ENCODE measurements at regions not wholly inside any gene's neighbourhood (a gene's known extent, or its start where the extent isn't known, plus 50 kb on each side); places are given as distances from the start of the nearest gene placed in this dataset.

DNA sequence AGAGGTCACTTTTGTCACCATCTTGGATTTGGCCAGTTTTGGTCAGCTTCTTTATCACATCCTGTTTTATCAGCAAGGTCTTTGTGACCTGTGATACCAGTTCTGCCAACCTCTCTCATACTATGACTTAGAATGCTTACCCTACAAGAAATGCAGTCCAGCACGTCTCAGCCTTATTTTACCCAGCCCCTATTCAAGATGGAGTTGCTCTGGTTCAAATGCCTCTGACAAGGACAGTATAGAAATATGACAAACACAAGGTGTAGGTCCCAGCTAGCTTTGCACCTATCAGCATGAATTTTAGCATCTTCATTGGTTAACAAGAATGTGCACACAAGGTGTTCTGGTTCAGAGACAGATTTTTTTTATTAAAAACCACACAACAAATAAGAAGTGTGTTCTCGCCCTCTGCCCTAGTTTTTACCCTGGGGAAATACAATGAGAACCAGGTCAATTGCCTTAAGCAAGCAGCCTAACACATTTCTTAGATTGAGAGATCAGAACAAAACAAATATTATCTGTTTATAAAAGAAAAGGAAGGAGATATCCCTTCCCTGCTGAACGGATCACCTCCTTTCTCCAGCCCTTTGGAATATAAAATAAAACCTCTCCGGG, 962.3 kb upstream of the PRKX start:
- H3K79me2 ChIP-seq (replicated peaks; ENCODE audit: insufficient read depth), result no peaks in the 10 kb centered on the region
- Mint-ChIP-seq H3K27me3 (ENCODE audit: insufficient read depth, low read depth, poor library complexity) (no peaks in the 10 kb centered on the region), H3K36me3 (ENCODE audit: low read depth) (no peaks in the 10 kb centered on the region)

More for the DNA sequence above, 962.3 kb upstream of the PRKX start:
- Mint-ChIP-seq H3K4me3 (no peak overlapping the region), H3K4me1 (peaks cover 4% of the 10 kb centered on the region; the same call in 2 of the 3 replicates), H3K9me3 (no peaks in the 10 kb centered on the region), H3K27ac (no peak overlapping the region)
- Histone ChIP-seq H3K4me3 (no peak overlapping the region), H4K20me1 (replicated peaks; ENCODE audit: insufficient read depth) (no peaks in the 10 kb centered on the region), H2AFZ (no peak overlapping the region), H3K27ac (ENCODE audit: low read depth) (no peak overlapping the region), H3K9me2 (ENCODE audit: insufficient read depth) (no peaks in the 10 kb centered on the region), H3K4me1 (ENCODE audit: insufficient read depth) (no peaks in the 10 kb centered on the region), H3K27me3 (ENCODE audit: insufficient read depth) (no peaks in the 10 kb centered on the region), H3K36me3 (ENCODE audit: insufficient read depth) (no peaks in the 10 kb centered on the region), H3F3A (replicated peaks; ENCODE audit: low read depth) (no peaks in the 10 kb centered on the region), H3K4me2 (no peak overlapping the region)
- DNase-seq (ENCODE audit: low spot score) (no peak), ATAC-seq (no peak)
- TF ChIP-seq, protein P1, sequence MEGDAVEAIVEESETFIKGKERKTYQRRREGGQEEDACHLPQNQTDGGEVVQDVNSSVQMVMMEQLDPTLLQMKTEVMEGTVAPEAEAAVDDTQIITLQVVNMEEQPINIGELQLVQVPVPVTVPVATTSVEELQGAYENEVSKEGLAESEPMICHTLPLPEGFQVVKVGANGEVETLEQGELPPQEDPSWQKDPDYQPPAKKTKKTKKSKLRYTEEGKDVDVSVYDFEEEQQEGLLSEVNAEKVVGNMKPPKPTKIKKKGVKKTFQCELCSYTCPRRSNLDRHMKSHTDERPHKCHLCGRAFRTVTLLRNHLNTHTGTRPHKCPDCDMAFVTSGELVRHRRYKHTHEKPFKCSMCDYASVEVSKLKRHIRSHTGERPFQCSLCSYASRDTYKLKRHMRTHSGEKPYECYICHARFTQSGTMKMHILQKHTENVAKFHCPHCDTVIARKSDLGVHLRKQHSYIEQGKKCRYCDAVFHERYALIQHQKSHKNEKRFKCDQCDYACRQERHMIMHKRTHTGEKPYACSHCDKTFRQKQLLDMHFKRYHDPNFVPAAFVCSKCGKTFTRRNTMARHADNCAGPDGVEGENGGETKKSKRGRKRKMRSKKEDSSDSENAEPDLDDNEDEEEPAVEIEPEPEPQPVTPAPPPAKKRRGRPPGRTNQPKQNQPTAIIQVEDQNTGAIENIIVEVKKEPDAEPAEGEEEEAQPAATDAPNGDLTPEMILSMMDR (conservative IDR thresholded peaks at IDR 0.05; ENCODE audit: low read depth in 2 of 2), result no peak
- TF ChIP-seq JUNB (IDR thresholded peaks at IDR 0.05; ENCODE audit: unreplicated experiment) (no peak), CREB1 (CRISPR knock-in tag; IDR thresholded peaks at IDR 0.05; ENCODE audit: low read depth) (no peak), EZH2phosphoT487 (IDR thresholded peaks at IDR 0.05; ENCODE audit: unreplicated experiment) (no peak), STAT1 (IDR thresholded peaks at IDR 0.05; ENCODE audit: unreplicated experiment) (no peak), ZNF331 (CRISPR knock-in tag; IDR thresholded peaks at IDR 0.05; ENCODE audit: low read depth) (no peak), POLR2AphosphoS5 (IDR thresholded peaks at IDR 0.05; ENCODE audit: low read depth) (no peak), NANOG (IDR thresholded peaks at IDR 0.05; ENCODE audit: borderline replicate concordance) (no peak), EZH2 (IDR thresholded peaks at IDR 0.05; ENCODE audit: low read depth, unreplicated experiment) (no peak), ZNF114 (CRISPR knock-in tag; IDR thresholded peaks at IDR 0.05) (no peak)
- TF ChIP-seq, protein P2, sequence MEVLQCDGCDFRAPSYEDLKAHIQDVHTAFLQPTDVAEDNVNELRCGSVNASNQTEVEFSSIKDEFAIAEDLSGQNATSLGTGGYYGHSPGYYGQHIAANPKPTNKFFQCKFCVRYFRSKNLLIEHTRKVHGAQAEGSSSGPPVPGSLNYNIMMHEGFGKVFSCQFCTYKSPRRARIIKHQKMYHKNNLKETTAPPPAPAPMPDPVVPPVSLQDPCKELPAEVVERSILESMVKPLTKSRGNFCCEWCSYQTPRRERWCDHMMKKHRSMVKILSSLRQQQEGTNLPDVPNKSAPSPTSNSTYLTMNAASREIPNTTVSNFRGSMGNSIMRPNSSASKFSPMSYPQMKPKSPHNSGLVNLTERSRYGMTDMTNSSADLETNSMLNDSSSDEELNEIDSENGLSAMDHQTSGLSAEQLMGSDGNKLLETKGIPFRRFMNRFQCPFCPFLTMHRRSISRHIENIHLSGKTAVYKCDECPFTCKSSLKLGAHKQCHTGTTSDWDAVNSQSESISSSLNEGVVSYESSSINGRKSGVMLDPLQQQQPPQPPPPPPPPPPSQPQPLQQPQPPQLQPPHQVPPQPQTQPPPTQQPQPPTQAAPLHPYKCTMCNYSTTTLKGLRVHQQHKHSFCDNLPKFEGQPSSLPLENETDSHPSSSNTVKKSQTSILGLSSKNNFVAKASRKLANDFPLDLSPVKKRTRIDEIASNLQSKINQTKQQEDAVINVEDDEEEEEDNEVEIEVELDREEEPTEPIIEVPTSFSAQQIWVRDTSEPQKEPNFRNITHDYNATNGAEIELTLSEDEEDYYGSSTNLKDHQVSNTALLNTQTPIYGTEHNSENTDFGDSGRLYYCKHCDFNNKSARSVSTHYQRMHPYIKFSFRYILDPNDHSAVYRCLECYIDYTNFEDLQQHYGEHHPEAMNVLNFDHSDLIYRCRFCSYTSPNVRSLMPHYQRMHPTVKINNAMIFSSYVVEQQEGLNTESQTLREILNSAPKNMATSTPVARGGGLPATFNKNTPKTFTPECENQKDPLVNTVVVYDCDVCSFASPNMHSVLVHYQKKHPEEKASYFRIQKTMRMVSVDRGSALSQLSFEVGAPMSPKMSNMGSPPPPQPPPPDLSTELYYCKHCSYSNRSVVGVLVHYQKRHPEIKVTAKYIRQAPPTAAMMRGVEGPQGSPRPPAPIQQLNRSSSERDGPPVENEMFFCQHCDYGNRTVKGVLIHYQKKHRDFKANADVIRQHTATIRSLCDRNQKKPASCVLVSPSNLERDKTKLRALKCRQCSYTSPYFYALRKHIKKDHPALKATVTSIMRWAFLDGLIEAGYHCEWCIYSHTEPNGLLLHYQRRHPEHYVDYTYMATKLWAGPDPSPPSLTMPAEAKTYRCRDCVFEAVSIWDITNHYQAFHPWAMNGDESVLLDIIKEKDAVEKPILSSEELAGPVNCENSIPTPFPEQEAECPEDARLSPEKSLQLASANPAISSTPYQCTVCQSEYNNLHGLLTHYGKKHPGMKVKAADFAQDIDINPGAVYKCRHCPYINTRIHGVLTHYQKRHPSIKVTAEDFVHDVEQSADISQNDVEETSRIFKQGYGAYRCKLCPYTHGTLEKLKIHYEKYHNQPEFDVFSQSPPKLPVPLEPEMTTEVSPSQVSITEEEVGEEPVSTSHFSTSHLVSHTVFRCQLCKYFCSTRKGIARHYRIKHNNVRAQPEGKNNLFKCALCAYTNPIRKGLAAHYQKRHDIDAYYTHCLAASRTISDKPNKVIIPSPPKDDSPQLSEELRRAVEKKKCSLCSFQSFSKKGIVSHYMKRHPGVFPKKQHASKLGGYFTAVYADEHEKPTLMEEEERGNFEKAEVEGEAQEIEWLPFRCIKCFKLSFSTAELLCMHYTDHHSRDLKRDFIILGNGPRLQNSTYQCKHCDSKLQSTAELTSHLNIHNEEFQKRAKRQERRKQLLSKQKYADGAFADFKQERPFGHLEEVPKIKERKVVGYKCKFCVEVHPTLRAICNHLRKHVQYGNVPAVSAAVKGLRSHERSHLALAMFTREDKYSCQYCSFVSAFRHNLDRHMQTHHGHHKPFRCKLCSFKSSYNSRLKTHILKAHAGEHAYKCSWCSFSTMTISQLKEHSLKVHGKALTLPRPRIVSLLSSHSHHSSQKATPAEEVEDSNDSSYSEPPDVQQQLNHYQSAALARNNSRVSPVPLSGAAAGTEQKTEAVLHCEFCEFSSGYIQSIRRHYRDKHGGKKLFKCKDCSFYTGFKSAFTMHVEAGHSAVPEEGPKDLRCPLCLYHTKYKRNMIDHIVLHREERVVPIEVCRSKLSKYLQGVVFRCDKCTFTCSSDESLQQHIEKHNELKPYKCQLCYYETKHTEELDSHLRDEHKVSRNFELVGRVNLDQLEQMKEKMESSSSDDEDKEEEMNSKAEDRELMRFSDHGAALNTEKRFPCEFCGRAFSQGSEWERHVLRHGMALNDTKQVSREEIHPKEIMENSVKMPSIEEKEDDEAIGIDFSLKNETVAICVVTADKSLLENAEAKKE (CRISPR knock-in tag; IDR thresholded peaks at IDR 0.05), result no peak
- TF ChIP-seq, protein P3, sequence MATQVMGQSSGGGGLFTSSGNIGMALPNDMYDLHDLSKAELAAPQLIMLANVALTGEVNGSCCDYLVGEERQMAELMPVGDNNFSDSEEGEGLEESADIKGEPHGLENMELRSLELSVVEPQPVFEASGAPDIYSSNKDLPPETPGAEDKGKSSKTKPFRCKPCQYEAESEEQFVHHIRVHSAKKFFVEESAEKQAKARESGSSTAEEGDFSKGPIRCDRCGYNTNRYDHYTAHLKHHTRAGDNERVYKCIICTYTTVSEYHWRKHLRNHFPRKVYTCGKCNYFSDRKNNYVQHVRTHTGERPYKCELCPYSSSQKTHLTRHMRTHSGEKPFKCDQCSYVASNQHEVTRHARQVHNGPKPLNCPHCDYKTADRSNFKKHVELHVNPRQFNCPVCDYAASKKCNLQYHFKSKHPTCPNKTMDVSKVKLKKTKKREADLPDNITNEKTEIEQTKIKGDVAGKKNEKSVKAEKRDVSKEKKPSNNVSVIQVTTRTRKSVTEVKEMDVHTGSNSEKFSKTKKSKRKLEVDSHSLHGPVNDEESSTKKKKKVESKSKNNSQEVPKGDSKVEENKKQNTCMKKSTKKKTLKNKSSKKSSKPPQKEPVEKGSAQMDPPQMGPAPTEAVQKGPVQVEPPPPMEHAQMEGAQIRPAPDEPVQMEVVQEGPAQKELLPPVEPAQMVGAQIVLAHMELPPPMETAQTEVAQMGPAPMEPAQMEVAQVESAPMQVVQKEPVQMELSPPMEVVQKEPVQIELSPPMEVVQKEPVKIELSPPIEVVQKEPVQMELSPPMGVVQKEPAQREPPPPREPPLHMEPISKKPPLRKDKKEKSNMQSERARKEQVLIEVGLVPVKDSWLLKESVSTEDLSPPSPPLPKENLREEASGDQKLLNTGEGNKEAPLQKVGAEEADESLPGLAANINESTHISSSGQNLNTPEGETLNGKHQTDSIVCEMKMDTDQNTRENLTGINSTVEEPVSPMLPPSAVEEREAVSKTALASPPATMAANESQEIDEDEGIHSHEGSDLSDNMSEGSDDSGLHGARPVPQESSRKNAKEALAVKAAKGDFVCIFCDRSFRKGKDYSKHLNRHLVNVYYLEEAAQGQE (IDR thresholded peaks at IDR 0.05; ENCODE audit: unreplicated experiment), result no peak
- TF ChIP-seq, protein P4, sequence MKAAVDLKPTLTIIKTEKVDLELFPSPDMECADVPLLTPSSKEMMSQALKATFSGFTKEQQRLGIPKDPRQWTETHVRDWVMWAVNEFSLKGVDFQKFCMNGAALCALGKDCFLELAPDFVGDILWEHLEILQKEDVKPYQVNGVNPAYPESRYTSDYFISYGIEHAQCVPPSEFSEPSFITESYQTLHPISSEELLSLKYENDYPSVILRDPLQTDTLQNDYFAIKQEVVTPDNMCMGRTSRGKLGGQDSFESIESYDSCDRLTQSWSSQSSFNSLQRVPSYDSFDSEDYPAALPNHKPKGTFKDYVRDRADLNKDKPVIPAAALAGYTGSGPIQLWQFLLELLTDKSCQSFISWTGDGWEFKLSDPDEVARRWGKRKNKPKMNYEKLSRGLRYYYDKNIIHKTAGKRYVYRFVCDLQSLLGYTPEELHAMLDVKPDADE (IDR thresholded peaks at IDR 0.05), result no peak
